ENCODE measurements at regions not wholly inside any gene's neighbourhood (a gene's known extent, or its start where the extent isn't known, plus 50 kb on each side); places are given as distances from the start of the nearest gene placed in this dataset.

GRCh38 chr3:163916596-163917560 is 1161.4 kb downstream of the SI start:
- no peaks in the 10 kb centered on the region for H4K20me1 ChIP-seq (replicated peaks; ENCODE audit: control insufficient read depth, insufficient read depth, low read length)
- ATAC-seq (no peak), DNase-seq (ENCODE audit: extremely low read depth in 1 of 4, low spot score in 3 of 4) (peak in 1 of 4 experiments; percentile 1), FAIRE-seq (no peak)
- no peak overlapping the region for H3K9ac ChIP-seq (ENCODE audit: insufficient read depth in 1 of 2, low read depth in 2 of 2, low read length in 2 of 2)
- in situ Hi-C loops (cut with MboI) = no loop called here
- no peak overlapping the region for H3K27ac ChIP-seq (ENCODE audit: extremely low read depth, low read depth, low read length)
- H3K36me3 ChIP-seq (ENCODE audit: control insufficient read depth, insufficient read depth, low read length) = no peaks in the 10 kb centered on the region
- ChIA-PET CTCF (ENCODE audit: low intra/inter-chr PET ratio) (no interaction called here), POLR2A (no interaction called here)
- H3K4me1 ChIP-seq (replicated peaks in 1 of 2; ENCODE audit: control insufficient read depth in 2 of 2, insufficient read depth in 2 of 2, low read length in 2 of 2) = no peaks in the 10 kb centered on the region
- TF ChIP-seq CTCF (IDR thresholded peaks at IDR 0.05 in 2 of 3, conservative IDR thresholded peaks at IDR 0.05 in 1 of 3; ENCODE audit: insufficient read depth in 2 of 3, low read depth in 1 of 3, low read length in 3 of 3) (peak in 1 of 3 experiments; percentile 7; a peak in 1 of 6 replicates), HMBOX1 (IDR thresholded peaks at IDR 0.05) (no peak), SNIP1 (IDR thresholded peaks at IDR 0.05; ENCODE audit: low read depth) (no peak), FOXJ3 (CRISPR knock-in tag; IDR thresholded peaks at IDR 0.05) (no peak), ZNF224 (CRISPR knock-in tag; IDR thresholded peaks at IDR 0.05) (no peak)
- no peaks in the 10 kb centered on the region for H3K9me3 ChIP-seq (replicated peaks; ENCODE audit: control insufficient read depth, insufficient read depth, low read depth, low read length)
- intact Hi-C loops (cut with micrococcal nuclease) = no loop called here
- H2AFZ ChIP-seq (ENCODE audit: low read depth, low read length) = no peak overlapping the region
- H3K79me2 ChIP-seq (ENCODE audit: control insufficient read depth, insufficient read depth, low read length) = no peaks in the 10 kb centered on the region
- H3K4me2 ChIP-seq (ENCODE audit: insufficient read depth, low read length) = no peak overlapping the region
- no TSS peak for BruUV-seq (replicated peaks)
- 0% methylated on average over 4 of the region's 4 CpGs for WGBS (ENCODE audit: insufficient coverage, low coverage, missing lambda C conversion rate)
- no peaks in the 10 kb centered on the region for H3K27me3 ChIP-seq (ENCODE audit: control insufficient read depth in 2 of 2, insufficient read depth in 2 of 2, low read length in 2 of 2)
- no peak overlapping the region for H3K4me3 ChIP-seq
- no peaks in the 10 kb centered on the region for H3K9me1 ChIP-seq (ENCODE audit: control insufficient read depth, insufficient read depth, low read length)
